Nephron (organoid): ENCODE measurements at regions not wholly inside any gene's neighbourhood (a gene's known extent, or its start where the extent isn't known, plus 50 kb on each side); places are given as distances from the start of the nearest gene placed in this dataset.

Source experiments
- H3K27ac Mint-ChIP-seq, 3 experiments: 2 replicates each; pipeline ENCODE4 v1.8.0; 2020; ENCODE audit warnings: mixed read lengths in 3 of 3, mild to moderate bottlenecking in 2 of 3, moderate library complexity in 1 of 3
- H3K27me3 Mint-ChIP-seq: 2 replicates; pipeline ENCODE4 v1.8.0; 2021; ENCODE audit warnings: low read depth, mild to moderate bottlenecking, moderate library complexity, mixed read lengths
- H3K36me3 Mint-ChIP-seq: 2 replicates; pipeline ENCODE4 v1.8.0; 2020; ENCODE audit warnings: low read depth, mixed read lengths
- H3K4me1 Mint-ChIP-seq: 2 replicates; pipeline ENCODE4 v1.8.0; 2020; ENCODE audit warnings: mixed read lengths
- H3K4me3 Mint-ChIP-seq, 3 experiments: 2 replicates each; pipeline ENCODE4 v1.8.0; 2020; ENCODE audit warnings: mild to moderate bottlenecking in 3 of 3, mixed read lengths in 3 of 3, moderate library complexity in 2 of 3
- H3K9me3 Mint-ChIP-seq: 2 replicates; pipeline ENCODE4 v1.8.0; 2020; ENCODE audit warnings: mixed read lengths
- CTCF ChIP-seq, 3 experiments: fragments of 200-600 bp; sonication (generic); IDR thresholded peaks; one replicate each; pipeline ENCODE4 v1.5.0; 2021; ENCODE audit warnings: antibody characterized with exemption in 3 of 3; ENCODE audit not compliant: unreplicated experiment in 3 of 3

GRCh38 chr1:221832617-221833016 is 90.7 kb upstream of the DUSP10 start:
- peaks cover 25% of the 10 kb centered on the region for H3K27me3 Mint-ChIP-seq
- no peaks in the 10 kb centered on the region for H3K9me3 Mint-ChIP-seq
- H3K4me1 Mint-ChIP-seq: no peaks in the 10 kb centered on the region
- H3K36me3 Mint-ChIP-seq: no peaks in the 10 kb centered on the region
- H3K27ac Mint-ChIP-seq: peak overlapping the region in 1 of 3 experiments; percentile 17
- TF ChIP-seq CTCF (IDR thresholded peaks at IDR 0.05; ENCODE audit: unreplicated experiment in 3 of 3): no peak
- H3K4me3 Mint-ChIP-seq: no peak overlapping the region

- H3K4me1 Mint-ChIP-seq: no peaks in the 10 kb centered on the region
- no peaks in the 10 kb centered on the region for H3K9me3 Mint-ChIP-seq
- no peak overlapping the region for H3K4me3 Mint-ChIP-seq
- no peak for TF ChIP-seq CTCF (IDR thresholded peaks at IDR 0.05; ENCODE audit: unreplicated experiment in 3 of 3)
- H3K27me3 Mint-ChIP-seq: peaks cover 25% of the 10 kb centered on the region
- no peaks in the 10 kb centered on the region for H3K36me3 Mint-ChIP-seq
- peak overlapping the region in 1 of 3 experiments; percentile 17 for H3K27ac Mint-ChIP-seq
Observed at GRCh38 chr1:221832151-221832550, 90.3 kb upstream of the DUSP10 start.

- TF ChIP-seq CTCF (IDR thresholded peaks at IDR 0.05; ENCODE audit: unreplicated experiment in 3 of 3): no peak
- Mint-ChIP-seq H3K36me3 (no peaks in the 10 kb centered on the region), H3K27ac (peak overlapping the region in 1 of 3 experiments; percentile 24), H3K27me3 (peaks cover 13% of the 10 kb centered on the region), H3K4me1 (no peaks in the 10 kb centered on the region), H3K4me3 (no peak overlapping the region), H3K9me3 (peaks cover 3% of the 10 kb centered on the region)
Observed at GRCh38 chr1:221829327-221830015, 87.6 kb upstream of the DUSP10 start.

- no peak overlapping the region for H3K27ac Mint-ChIP-seq
- H3K4me1 Mint-ChIP-seq: no peaks in the 10 kb centered on the region
- H3K4me3 Mint-ChIP-seq: no peak overlapping the region
- H3K36me3 Mint-ChIP-seq: no peaks in the 10 kb centered on the region
- peaks cover 13% of the 10 kb centered on the region for H3K27me3 Mint-ChIP-seq
- H3K9me3 Mint-ChIP-seq: peaks cover 3% of the 10 kb centered on the region
- no peak for TF ChIP-seq CTCF (IDR thresholded peaks at IDR 0.05; ENCODE audit: unreplicated experiment in 3 of 3)
Observed at GRCh38 chr1:221827307-221827642, 85.4 kb upstream of the DUSP10 start.

GRCh38 chr1:221824909-221825308 is 83.0 kb upstream of the DUSP10 start:
- H3K4me1 Mint-ChIP-seq: no peaks in the 10 kb centered on the region
- no peak overlapping the region for H3K27ac Mint-ChIP-seq
- peaks cover 6% of the 10 kb centered on the region for H3K9me3 Mint-ChIP-seq
- TF ChIP-seq CTCF (IDR thresholded peaks at IDR 0.05; ENCODE audit: unreplicated experiment in 3 of 3): no peak
- H3K27me3 Mint-ChIP-seq: peaks cover 13% of the 10 kb centered on the region
- H3K4me3 Mint-ChIP-seq: no peak overlapping the region
- no peaks in the 10 kb centered on the region for H3K36me3 Mint-ChIP-seq

GRCh38 chr1:221824025-221824424 is 82.1 kb upstream of the DUSP10 start:
- H3K27ac Mint-ChIP-seq: no peak overlapping the region
- H3K27me3 Mint-ChIP-seq: peaks cover 9% of the 10 kb centered on the region
- no peaks in the 10 kb centered on the region for H3K4me1 Mint-ChIP-seq
- H3K9me3 Mint-ChIP-seq: peaks cover 6% of the 10 kb centered on the region
- no peaks in the 10 kb centered on the region for H3K36me3 Mint-ChIP-seq
- no peak overlapping the region for H3K4me3 Mint-ChIP-seq
- no peak for TF ChIP-seq CTCF (IDR thresholded peaks at IDR 0.05; ENCODE audit: unreplicated experiment in 3 of 3)
